ENCODE measurements at regions not wholly inside any gene's neighbourhood (a gene's known extent, or its start where the extent isn't known, plus 50 kb on each side); places are given as distances from the start of the nearest gene placed in this dataset.

GRCh38 chr6:43861212-43861894 lies 91.3 kb downstream of the VEGFA start:
- TF ChIP-seq CTCF (IDR thresholded peaks at IDR 0.05) (no peak), POLR2AphosphoS5 (IDR thresholded peaks at IDR 0.05; ENCODE audit: low read depth, low read length) (no peak)

All from Panc1 (cell line).